ENCODE measurements at regions not wholly inside any gene's neighbourhood (a gene's known extent, or its start where the extent isn't known, plus 50 kb on each side); places are given as distances from the start of the nearest gene placed in this dataset.

- TF ChIP-seq POLR2AphosphoS5 (IDR thresholded peaks at IDR 0.05; ENCODE audit: insufficient read depth in 1 of 2, low read depth in 1 of 2) (no peak), CTCF (IDR thresholded peaks at IDR 0.05) (no peak), POLR2A (IDR thresholded peaks at IDR 0.05) (no peak)
Measured at GRCh38 chr15:70334286-70334685, 236.6 kb upstream of the TLE3 start.
